GM12878 (cell line): ENCODE measurements at regions not wholly inside any gene's neighbourhood (a gene's known extent, or its start where the extent isn't known, plus 50 kb on each side); places are given as distances from the start of the nearest gene placed in this dataset.

ENCODE experiments used
- ATAC-seq: fragments of 200-7000 bp; cut with Tn5 transposase; 3 replicates; pipeline ENCODE4 v1.9.1; 2020; ENCODE audit warnings: mild to moderate bottlenecking, moderate library complexity
- BruUV-seq: library from RNA; stranded (reverse); fragments of 400-500 nt; replicated peaks from 2 replicates; lab custom pipeline; 2021; lab: Mats Ljungman, UMichigan
- CTCF ChIA-PET: fragments of 300-600 bp; sonication (Branson Sonifier 250); formaldehyde crosslinking; extraction: SDS; loops from one replicate; lab custom pipeline; 2021; ENCODE audit warnings: inconsistent platforms; lab: Yijun Ruan, JAX
- POLR2A ChIA-PET: fragments of 350-600 bp; formaldehyde crosslinking; extraction: SDS; loops from one replicate; lab custom pipeline; 2021; ENCODE audit warnings: inconsistent platforms; lab: Charles Lee
- RAD21 ChIA-PET: fragments of 300-600 bp; sonication (Branson Sonifier 250); formaldehyde crosslinking; loops from one replicate; lab custom pipeline; 2023; ENCODE audit warnings: antibody characterized with exemption; ENCODE audit not compliant: unreplicated experiment; lab: Charles Lee
- SMC1A ChIA-PET: fragments of 300-600 bp; sonication (Branson Sonifier 250); formaldehyde crosslinking; loops from one replicate; lab custom pipeline; 2023; ENCODE audit not compliant: unreplicated experiment, uncharacterized antibody; lab: Charles Lee
- DNase-seq: peaks from one replicate; pipeline ENCODE4 v3.0.0-alpha.2; 2011; ENCODE audit warnings: low read depth, low spot score
- FAIRE-seq: peaks from 3 replicates; lab custom pipeline; 2011; peaks lifted over from hg19 to GRCh38; lab: Jason Lieb, UNC
- H2AFZ ChIP-seq: 2 replicates; pipeline ENCODE4 v1.6.0; 2011; ENCODE audit warnings: low read depth, low read length, control low read depth; ENCODE audit not compliant: control insufficient read depth
- H3K27ac ChIP-seq: 2 replicates; pipeline ENCODE4 v1.5.1; 2011; ENCODE audit warnings: control low read depth; ENCODE audit not compliant: control insufficient read depth, insufficient read depth
- H3K27me3 ChIP-seq, 2 experiments: replicated peaks in 1 of 2; 2 replicates each; pipeline versions ENCODE4 v1.6.0 to v1.6.1; 2011; ENCODE audit warnings: low read length in 1 of 2; ENCODE audit not compliant: control insufficient read depth in 2 of 2, insufficient read depth in 2 of 2
- H3K36me3 ChIP-seq, 2 experiments: 2 replicates each; pipeline ENCODE4 v1.5.1; 2011; ENCODE audit warnings: low read length in 1 of 2; ENCODE audit not compliant: control insufficient read depth in 2 of 2, insufficient read depth in 2 of 2
- H3K4me1 ChIP-seq: 2 replicates; pipeline ENCODE4 v1.6.1; 2011; ENCODE audit warnings: mild to moderate bottlenecking, low read length, moderate library complexity, mixed read lengths; ENCODE audit not compliant: control insufficient read depth, insufficient read depth
- H3K4me2 ChIP-seq: 2 replicates; pipeline ENCODE4 v1.6.0; 2011; ENCODE audit warnings: control low read depth; ENCODE audit not compliant: control insufficient read depth, insufficient read depth
- H3K4me3 ChIP-seq: fragments of 200-600 bp; sonication (generic); 2 replicates; pipeline ENCODE4 v1.5.1; 2016
- H3K79me2 ChIP-seq: 2 replicates; pipeline ENCODE4 v1.6.0; 2011; ENCODE audit warnings: low read length; ENCODE audit not compliant: control insufficient read depth, insufficient read depth
- H3K9ac ChIP-seq: 2 replicates; pipeline ENCODE4 v1.8.0; 2011; ENCODE audit warnings: low read length, control low read depth, mixed read lengths; ENCODE audit not compliant: control insufficient read depth, insufficient read depth
- H3K9me3 ChIP-seq: replicated peaks from 3 replicates; pipeline ENCODE4 v1.5.1; 2011; ENCODE audit warnings: mild to moderate bottlenecking, low read length; ENCODE audit not compliant: control insufficient read depth, insufficient read depth
- H4K20me1 ChIP-seq: 2 replicates; pipeline ENCODE4 v1.6.0; 2011; ENCODE audit not compliant: control insufficient read depth, insufficient read depth
- CBX3 ChIP-seq: fragments of 200-600 bp; sonication (generic); IDR thresholded peaks from 2 replicates; pipeline ENCODE4 v1.6.1; 2016; ENCODE audit warnings: low read depth, borderline replicate concordance
- EZH2 ChIP-seq: IDR thresholded peaks from 2 replicates; pipeline ENCODE4 v1.6.1; 2012; ENCODE audit warnings: low read depth, mild to moderate bottlenecking, control low read depth, inconsistent platforms, low read length, borderline replicate concordance; ENCODE audit not compliant: control insufficient read depth
- GABPA ChIP-seq: IDR thresholded peaks from 2 replicates; pipeline ENCODE4 v1.6.1; 2014; ENCODE audit warnings: antibody characterized with exemption, low read depth, mild to moderate bottlenecking, inconsistent platforms
- JUND ChIP-seq: IDR thresholded peaks from 2 replicates; pipeline ENCODE4 v1.6.1; 2012; ENCODE audit warnings: low read depth, mild to moderate bottlenecking, low read length, improper control_type of control experiment, moderate library complexity
- PML ChIP-seq: IDR thresholded peaks from 2 replicates; pipeline ENCODE4 v1.6.1; 2012; ENCODE audit warnings: low read length, inconsistent platforms
- POU2F2 ChIP-seq: IDR thresholded peaks from 3 replicates; pipeline ENCODE4 v1.6.1; 2011; ENCODE audit warnings: low read depth, mild to moderate bottlenecking, low read length, borderline replicate concordance
- RAD51 ChIP-seq: fragments of 450-650 bp; IDR thresholded peaks from 2 replicates; pipeline ENCODE4 v1.6.1; 2016; ENCODE audit warnings: moderate library complexity, mild to moderate bottlenecking, inconsistent platforms
- RFX5 ChIP-seq: IDR thresholded peaks from 2 replicates; pipeline ENCODE4 v1.6.1; 2011; ENCODE audit warnings: low read depth, low read length, improper control_type of control experiment
- SPI1 ChIP-seq: IDR thresholded peaks from 2 replicates; pipeline ENCODE4 v1.6.1; 2011; ENCODE audit warnings: low read depth, mild to moderate bottlenecking, low read length, moderate library complexity, borderline replicate concordance; ENCODE audit not compliant: insufficient read depth
- STAT1 ChIP-seq: fragments of 450-650 bp; conservative IDR thresholded peaks from 2 replicates; pipeline ENCODE4 v1.6.1; 2014; ENCODE audit warnings: antibody characterized with exemption, mild to moderate bottlenecking
- WGBS: methylation state at CpG from one replicate; pipeline ENCODE4 v1.1.6; 2016; ENCODE audit warnings: low lambda C conversion rate; ENCODE audit not compliant: insufficient replicate concordance, insufficient coverage; ENCODE audit errors: missing lambda C conversion rate; 5-methylcytosine and 5-hydroxymethylcytosine counted together
- in situ Hi-C: fragments of 300-500 bp; cut with MboI; formaldehyde crosslinking; loops from 9 replicates; pipeline ENCODE4 v1.14.3; 2018; ENCODE audit warnings: mixed read lengths
- intact Hi-C: fragments of 100-400 bp; cut with micrococcal nuclease; formaldehyde crosslinking; loops from one replicate; pipeline ENCODE4 v1.14.2; 2022; ENCODE audit not compliant: unreplicated experiment
- TF ChIP-seq, protein P1 (sequence below): fragments of 450-650 bp; formaldehyde crosslinking; IDR thresholded peaks from 2 replicates; pipeline ENCODE4 v1.5.0; 2022; ENCODE audit warnings: mild to moderate bottlenecking, missing genetic modification characterization
- TF ChIP-seq, protein P2 (sequence below): fragments of 150-350 bp; IDR thresholded peaks from 2 replicates; pipeline ENCODE4 v1.6.1; 2014; ENCODE audit warnings: mild to moderate bottlenecking, low read depth, low read length

DNA sequence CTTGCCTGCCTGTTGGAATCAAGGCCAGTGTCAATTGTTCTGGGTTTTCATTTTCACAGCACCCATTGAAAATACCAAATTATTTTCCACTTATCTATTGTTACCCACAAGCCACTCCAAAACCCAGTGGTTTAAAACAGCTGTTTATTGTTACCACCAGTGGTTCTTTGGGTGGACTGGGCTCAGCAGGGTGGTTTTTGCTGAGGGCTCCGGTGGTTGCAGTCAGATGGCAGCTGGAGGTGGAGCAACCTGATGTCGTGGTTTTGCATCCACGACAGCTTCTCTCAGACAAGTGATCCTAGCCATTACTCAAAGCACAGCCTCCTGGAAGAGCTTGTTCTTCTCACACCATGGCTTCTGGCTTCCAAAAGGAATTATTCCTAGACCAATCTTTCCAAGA is 235.1 kb upstream of the ADARB2 start:
- Histone ChIP-seq H3K27ac (no peak overlapping the region), H3K4me3 (no peak overlapping the region), H4K20me1 (no peaks in the 10 kb centered on the region), H3K27me3 (no peaks in the 10 kb centered on the region), H3K9ac (no peak overlapping the region), H2AFZ (no peak overlapping the region), H3K36me3 (no peaks in the 10 kb centered on the region; a peak in 1 of 4 replicates), H3K9me3 (no peaks in the 10 kb centered on the region), H3K4me1 (no peaks in the 10 kb centered on the region), H3K79me2 (no peaks in the 10 kb centered on the region), H3K4me2 (no peak overlapping the region)
- ChIA-PET SMC1A (no interaction called here), CTCF (no interaction called here), POLR2A (no interaction called here), RAD21 (no interaction called here)
- WGBS: 8% methylated on average over 3 of the region's 3 CpGs
- DNase-seq (no peak), ATAC-seq (no peak), FAIRE-seq (no peak)
- TF ChIP-seq CBX3: no peak
- TF ChIP-seq RAD51: no peak
- TF ChIP-seq PML: no peak
- no peak for TF ChIP-seq POU2F2
- TF ChIP-seq SPI1: no peak
- no peak for TF ChIP-seq RFX5
- no peak for TF ChIP-seq GABPA
- no peak for TF ChIP-seq JUND
- TF ChIP-seq, protein P1, sequence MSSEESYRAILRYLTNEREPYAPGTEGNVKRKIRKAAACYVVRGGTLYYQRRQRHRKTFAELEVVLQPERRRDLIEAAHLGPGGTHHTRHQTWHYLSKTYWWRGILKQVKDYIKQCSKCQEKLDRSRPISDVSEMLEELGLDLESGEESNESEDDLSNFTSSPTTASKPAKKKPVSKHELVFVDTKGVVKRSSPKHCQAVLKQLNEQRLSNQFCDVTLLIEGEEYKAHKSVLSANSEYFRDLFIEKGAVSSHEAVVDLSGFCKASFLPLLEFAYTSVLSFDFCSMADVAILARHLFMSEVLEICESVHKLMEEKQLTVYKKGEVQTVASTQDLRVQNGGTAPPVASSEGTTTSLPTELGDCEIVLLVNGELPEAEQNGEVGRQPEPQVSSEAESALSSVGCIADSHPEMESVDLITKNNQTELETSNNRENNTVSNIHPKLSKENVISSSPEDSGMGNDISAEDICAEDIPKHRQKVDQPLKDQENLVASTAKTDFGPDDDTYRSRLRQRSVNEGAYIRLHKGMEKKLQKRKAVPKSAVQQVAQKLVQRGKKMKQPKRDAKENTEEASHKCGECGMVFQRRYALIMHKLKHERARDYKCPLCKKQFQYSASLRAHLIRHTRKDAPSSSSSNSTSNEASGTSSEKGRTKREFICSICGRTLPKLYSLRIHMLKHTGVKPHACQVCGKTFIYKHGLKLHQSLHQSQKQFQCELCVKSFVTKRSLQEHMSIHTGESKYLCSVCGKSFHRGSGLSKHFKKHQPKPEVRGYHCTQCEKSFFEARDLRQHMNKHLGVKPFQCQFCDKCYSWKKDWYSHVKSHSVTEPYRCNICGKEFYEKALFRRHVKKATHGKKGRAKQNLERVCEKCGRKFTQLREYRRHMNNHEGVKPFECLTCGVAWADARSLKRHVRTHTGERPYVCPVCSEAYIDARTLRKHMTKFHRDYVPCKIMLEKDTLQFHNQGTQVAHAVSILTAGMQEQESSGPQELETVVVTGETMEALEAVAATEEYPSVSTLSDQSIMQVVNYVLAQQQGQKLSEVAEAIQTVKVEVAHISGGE: no peak
- TF ChIP-seq EZH2: no peak
- no peak for TF ChIP-seq STAT1
- TF ChIP-seq, protein P2, sequence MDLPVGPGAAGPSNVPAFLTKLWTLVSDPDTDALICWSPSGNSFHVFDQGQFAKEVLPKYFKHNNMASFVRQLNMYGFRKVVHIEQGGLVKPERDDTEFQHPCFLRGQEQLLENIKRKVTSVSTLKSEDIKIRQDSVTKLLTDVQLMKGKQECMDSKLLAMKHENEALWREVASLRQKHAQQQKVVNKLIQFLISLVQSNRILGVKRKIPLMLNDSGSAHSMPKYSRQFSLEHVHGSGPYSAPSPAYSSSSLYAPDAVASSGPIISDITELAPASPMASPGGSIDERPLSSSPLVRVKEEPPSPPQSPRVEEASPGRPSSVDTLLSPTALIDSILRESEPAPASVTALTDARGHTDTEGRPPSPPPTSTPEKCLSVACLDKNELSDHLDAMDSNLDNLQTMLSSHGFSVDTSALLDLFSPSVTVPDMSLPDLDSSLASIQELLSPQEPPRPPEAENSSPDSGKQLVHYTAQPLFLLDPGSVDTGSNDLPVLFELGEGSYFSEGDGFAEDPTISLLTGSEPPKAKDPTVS: no peak
- in situ Hi-C loops (no loop called here), intact Hi-C loops (no loop called here)
- BruUV-seq: no TSS peak
